GM04504 (cell line): ENCODE measurements at regions not wholly inside any gene's neighbourhood (a gene's known extent, or its start where the extent isn't known, plus 50 kb on each side); places are given as distances from the start of the nearest gene placed in this dataset.

Experiments
- DNase-seq: peaks from one replicate; pipeline ENCODE4 v3.0.0-alpha.2; 2012; ENCODE audit warnings: low read depth

DNA sequence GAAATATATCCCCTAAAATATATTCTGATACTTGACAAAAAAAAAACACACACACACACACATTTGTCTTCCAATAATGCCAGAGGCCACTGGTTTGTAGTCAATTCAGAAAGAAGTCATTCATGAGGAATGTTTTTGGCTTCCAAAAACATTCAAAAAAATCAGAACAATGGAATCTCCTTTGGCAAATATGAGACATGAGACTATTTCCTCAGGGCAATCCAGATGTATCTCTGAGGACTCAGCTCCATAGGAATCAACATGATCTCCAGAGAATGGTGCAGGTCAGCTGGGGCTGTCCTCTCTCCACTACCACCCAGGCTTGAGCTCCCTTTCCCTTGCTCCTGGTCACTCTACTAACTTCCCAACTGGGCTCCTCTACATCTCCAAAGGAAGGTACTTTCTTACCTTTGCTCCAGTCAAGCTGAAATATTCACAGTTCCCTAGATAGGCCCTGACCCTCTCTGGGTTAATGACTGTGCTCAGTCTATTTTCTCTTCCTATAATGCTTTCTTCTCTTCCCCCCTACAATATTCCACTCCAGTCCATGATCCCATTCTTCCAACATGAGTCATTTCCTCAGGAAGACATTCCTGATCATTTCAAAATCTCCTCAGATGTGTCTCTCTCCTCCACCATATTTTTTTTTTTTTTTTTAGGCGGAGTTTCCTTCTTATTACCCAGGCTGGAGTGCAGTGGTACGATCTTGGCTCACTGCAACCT is 145.3 kb downstream of the C1D start:
- DNase-seq, result peak; percentile 96

DNA sequence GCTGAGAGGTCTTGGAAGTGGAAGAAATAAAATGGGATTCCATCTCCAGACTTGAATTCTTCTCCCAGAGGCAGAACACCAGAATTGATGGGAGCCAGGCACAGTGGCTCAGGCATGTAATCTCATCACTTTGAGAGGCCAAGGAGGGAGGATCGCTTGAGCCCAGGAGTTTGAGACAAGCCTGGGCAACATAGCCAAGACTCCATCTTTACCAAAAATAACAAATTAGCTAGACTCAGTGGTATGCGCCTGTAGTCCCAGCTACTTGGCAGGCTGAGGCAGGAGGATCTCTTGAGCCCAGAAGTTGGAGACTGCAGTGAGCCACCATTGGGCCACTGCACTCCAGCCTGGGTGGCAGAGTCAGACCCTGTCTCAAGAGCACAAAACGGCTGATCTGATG is 144.3 kb downstream of the C1D start:
- DNase-seq, result no peak

DNA sequence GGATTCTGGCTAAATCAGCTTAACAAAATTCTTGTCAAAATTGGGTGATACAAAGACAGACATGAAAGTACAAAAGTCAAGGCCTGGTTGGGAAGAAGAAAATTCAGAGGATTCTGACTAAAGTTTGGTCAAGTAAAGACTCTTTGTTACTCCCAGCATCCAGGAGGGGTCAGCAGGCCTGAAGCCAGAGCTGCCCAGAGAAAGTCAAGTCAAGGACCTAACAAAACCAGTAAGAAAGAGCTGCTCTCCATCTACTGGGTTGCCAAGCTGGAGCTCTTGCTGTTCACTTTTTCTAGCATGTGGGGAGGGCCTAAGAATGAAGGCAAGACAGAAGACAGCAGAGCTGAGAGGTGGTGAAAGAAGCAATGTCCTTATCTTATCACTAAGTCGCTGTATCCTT is 143.3 kb downstream of the C1D start:
- DNase-seq, result no peak

DNA sequence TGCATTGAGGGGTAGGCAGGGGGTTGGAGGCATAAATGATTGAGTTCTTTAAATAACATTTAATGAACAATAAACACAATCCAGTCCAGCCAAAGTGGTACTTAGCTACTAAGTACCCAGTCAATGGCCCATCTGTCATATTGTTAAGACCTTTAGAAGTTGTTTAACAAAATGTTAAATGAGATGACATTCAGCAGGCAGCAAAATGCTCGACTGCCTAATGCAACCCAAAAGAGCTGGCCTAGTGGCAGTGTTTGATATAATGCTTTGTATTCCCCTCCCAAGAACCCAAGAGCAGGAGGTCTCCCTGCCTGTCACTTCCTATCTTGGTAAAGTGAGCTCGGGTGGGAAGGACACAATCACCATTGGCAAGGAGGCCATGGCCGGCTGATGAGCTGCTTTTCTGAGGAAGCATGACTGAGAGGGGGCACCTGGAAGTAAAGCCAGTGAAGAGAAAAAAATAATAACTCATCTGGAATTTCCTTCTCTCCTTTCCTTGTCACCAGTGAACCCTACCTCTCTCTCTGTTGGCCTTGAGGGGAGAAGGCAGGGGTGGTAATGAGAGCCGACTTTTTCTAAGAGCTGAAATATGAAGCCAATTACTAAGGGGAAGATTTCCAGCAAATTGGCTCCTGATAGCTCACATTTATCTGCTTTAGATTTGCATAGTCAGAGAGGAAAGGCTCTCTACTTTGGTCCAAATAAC is 140.6 kb downstream of the C1D start:
- DNase-seq, result no peak

GRCh38 chr2:67923696-67924095 is 139.1 kb downstream of the C1D start:
- DNase-seq, result no peak

DNA sequence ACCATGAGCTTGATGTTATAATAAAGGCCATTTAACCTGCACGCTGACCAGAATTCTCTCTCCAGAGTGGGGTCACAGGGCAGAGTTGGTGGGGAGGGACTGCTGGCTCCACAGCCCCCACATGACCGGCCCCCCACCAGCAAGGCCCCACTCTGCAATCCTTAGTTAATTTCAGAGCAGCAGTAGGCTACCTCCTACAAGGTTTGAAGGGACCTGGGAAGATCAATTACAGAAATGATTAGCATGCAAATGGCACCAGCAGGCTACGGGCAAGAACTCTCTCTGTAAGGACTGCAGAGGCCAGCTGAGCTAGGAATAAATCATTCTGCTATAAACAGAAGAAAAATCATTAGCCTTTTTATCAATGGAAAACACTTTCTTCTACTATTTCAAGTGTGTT is 135.3 kb downstream of the C1D start:
- no peak for DNase-seq

- DNase-seq, result no peak
Observed at GRCh38 chr2:67930156-67930555, 132.6 kb downstream of the C1D start.

GRCh38 chr2:67936969-67937368 is 125.8 kb downstream of the C1D start:
- no peak for DNase-seq

- DNase-seq, result no peak
Observed at GRCh38 chr2:67938053-67938452, 124.8 kb downstream of the C1D start.

GRCh38 chr2:67945056-67945455 is 117.7 kb downstream of the C1D start:
- no peak for DNase-seq

- no peak for DNase-seq
Observed at GRCh38 chr2:67945940-67946339, 116.9 kb downstream of the C1D start.

DNA sequence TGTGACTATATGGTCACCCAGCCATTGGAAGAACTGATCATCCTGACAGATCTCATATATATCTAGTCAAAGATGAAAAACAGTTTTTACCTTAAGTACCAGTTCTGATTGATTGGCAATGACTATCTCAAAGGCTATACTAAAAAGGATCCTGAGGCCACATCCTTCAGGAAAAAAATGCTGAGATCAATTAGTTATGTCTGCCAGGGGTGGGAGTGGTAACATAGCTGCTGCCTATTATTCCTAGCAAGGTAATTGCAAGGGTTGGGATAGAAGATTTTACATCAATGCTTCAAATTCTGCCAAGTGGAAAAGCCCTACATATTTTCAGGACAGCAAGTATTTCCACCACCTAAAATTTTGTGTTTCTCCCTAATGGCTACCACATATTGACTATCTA is 114.7 kb downstream of the C1D start:
- DNase-seq, result no peak

DNA sequence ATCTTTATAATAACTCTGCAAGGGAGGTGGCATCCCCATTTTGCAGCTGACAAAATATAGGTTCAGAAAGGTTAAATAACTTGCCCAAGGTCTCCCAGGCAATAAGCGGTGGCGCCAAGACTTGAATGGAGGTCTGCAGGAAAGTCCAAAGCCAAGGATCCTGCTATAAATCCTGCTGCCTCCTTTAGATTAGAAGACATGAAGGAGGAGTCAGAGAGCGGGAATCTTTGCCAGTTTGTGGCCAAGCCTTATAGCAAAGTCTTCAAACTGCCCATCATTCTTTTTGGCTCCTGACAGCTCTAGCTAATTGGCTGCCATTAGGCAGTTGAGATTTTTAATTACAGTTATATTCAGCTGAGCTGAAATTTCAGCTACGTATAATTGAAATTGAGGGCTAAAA is 114.3 kb downstream of the C1D start:
- no peak for DNase-seq

- no peak for DNase-seq
Observed at GRCh38 chr2:67950018-67950417, 112.8 kb downstream of the C1D start.

DNA sequence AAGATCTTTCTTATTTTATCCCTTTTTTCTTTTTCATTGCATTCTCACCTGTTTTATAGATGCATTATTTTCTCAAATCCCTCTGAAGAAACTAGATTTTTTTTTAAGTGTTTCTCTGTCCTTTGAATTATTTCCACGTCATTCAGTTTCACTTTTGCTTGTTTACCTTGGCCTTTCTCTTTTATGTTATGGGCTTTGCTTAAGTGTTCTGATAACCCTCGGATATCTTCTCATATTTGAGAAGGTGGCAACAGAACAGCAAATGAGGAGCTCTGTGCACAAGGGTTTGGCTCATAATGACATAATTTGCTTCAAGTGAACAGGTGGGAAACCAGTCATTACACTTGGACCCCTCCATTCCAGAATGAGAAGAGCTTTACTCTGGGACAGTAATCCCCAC is 111.9 kb downstream of the C1D start:
- no peak for DNase-seq

DNA sequence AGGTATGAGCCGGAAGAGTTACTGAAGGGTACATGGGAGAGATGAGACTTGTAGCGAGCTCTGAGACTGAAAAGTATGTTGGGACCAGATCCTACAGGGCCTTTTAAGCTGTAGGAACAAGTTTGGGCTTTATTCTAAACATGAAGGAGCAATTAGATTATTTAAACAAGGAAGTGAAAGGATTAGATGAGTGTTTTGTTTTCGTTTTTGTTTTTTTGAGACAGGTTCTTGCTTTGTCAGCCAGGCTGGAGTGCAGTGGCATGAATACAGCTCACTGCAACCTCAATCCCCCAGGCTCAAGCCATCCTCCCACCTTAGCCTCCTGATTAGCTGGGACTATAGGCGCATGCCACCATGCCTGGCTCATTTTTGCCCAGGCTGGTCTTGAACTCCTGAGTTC is 110.7 kb downstream of the C1D start:
- DNase-seq, result no peak

DNA sequence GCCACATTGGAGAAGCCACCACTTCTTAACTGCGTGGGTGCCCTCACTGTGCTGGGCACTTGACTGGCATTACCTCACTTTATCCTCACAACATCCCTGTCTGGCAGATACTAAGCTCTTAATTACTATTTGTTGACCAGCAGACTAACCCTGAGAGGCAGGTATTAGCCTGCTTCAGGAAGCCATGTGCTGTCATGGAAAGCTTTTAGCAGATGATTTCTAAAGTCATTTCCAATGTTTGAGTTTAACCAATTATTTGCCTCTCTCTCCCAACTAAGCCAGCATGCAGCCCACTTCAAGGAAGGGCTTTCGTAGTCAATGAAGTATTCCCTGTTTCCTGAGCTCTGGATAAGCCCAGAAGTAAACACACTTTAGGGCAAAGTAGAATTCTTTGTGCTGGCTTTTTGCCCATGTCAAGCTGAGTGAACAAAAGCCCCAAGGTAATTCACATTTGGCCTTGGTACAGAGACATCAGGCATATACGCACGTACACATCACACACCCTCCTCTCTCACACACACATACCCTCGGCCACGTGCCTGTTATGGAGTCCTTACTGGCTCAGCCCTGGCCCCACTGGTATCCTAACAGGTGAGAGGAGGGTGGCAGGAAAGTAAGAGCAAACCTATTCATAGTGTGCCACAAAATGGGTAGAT is 108.6 kb downstream of the C1D start:
- no peak for DNase-seq

GRCh38 chr2:67955748-67956603 is 106.8 kb downstream of the C1D start:
- no peak for DNase-seq

DNA sequence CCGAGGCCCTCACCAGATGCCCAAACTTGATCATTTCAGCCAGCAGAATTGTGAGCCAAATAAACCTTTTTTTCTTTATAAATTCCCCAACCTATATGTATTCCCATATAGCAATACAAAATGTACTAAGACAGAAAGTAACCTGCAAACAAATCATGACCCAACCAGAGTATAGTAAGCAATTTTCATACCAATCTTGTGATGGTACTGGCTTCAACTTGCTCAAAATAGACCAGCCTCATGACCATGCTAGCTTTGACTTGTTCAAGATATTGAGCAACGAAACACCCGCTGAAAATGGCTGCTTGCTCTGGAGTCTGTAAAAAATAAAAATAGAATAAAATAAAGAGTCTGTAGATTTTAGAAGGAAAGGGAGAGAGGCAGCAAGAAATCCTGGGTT is 97.6 kb downstream of the C1D start:
- DNase-seq, result no peak

DNA sequence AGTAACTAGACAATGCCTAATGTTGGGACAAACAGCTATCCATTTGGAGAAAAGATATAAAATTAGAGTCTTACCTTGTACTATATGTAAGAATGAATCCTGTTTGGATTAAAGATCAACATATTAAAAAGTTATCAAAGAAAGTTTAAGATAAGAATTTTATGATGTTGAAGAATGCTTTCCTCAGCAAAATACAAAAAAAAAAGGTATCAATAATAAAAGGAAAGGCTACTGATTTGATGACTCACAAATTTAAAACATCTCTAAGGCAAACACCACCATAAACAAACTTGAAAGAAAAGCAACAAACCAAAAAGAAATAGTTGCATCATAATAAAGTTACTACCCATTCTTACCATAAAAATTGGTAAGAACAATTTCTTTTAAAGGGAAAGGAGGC is 92.7 kb downstream of the C1D start:
- no peak for DNase-seq

GRCh38 chr2:67970542-67970941 is 92.3 kb downstream of the C1D start:
- DNase-seq, result no peak
